HUDEP-2 (cell line): ENCODE measurements at regions not wholly inside any gene's neighbourhood (a gene's known extent, or its start where the extent isn't known, plus 50 kb on each side); places are given as distances from the start of the nearest gene placed in this dataset.

Source experiments
- DNase-seq, 76 experiments: peaks; one replicate each; lab custom pipeline; 2025; ENCODE audit not compliant: unreplicated experiment in 76 of 76; lab: John Stamatoyannopoulos, UW

- DNase-seq: peak in 5 of 76 experiments; percentile 5 to 25 (median 13)
Measured at GRCh38 chr1:234750922-234751627, 141.1 kb upstream of the IRF2BP2 start.

DNA sequence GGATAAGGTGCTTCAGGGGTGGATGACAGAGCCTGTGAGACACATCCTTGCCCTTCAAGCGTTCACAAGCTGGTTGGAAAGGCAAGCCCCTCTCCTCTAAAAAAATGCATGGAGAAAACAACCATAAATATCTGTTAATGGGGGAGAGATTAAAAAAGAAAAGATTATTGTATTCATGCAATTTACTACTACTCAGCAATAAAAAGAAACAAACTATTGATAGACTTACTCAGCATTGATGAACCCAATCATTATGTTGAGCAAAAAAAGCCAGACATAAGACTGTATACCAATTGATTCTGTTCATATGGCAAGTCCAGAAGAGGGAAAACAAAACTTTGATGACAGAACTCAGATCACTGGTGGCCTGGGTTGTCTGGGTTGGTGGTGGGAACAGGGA, 138.7 kb upstream of the IRF2BP2 start:
- DNase-seq: no peak

DNA sequence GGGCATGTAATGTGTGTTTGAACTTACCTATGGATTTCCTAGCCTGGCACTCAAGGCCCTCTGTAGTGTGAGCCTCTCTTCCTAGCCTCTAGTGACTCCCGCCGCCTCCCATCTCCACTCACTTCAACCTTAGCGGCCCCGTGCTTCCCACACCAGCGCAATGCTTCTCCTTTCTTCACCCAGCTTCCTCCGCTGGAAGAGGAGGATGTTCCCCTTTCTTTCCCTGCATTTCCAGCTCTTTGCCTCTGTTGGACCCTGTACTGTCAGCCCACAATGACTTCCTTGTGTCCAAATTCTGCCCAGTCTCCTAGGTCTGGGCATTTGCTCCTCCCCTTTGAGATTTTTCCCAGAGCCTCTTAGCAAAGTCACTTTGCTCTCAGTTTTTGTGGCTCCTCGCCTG, 138.1 kb upstream of the IRF2BP2 start:
- DNase-seq: no peak

GRCh38 chr1:234746798-234747196, 136.8 kb upstream of the IRF2BP2 start:
- no peak for DNase-seq

- no peak for DNase-seq
Measured at GRCh38 chr1:234745844-234746797, 136.1 kb upstream of the IRF2BP2 start.

GRCh38 chr1:234745276-234745675, 135.3 kb upstream of the IRF2BP2 start:
- DNase-seq: no peak

DNA sequence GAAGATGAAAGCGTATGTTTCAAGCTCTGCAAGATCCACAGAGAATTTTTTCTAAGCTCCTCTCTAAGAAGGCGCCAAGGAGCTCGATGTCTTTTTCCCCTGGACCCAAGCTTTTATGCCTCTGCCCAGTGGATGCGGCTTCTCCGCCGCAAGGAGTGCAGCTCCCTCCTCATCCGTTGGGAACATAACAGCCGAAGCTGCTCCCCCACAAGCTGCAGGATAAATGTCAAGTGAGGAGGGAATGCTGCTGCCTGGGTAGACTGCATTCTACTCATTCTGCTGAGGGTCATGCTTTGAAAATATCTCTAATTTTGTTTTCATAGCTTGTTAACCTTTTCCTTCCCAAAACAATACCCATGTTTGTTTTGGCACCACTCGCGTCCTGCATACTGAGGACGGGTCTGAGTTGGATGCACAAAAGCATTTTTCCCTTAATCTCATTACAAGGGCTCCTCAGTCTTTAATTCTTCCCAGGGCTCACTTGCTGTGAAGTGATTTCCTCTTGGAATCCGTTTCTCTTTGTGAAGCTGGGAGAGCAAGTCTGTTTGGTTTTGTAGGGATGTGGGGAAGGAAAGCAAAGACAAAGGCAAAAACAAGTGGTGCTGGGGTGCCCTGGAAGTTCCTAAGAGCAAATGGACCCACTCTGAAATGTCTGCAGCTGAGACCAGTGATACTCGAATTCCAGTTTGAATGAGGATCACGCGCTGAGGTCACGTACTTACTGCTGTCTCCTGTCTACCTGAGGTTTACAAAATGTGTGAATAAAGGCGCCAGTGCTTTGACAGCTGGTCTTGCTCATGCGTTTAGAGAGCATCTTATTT, 134.0 kb upstream of the IRF2BP2 start:
- DNase-seq: no peak

- DNase-seq: no peak
Measured at GRCh38 chr1:234742622-234743021, 132.6 kb upstream of the IRF2BP2 start.

- DNase-seq: no peak
Measured at GRCh38 chr1:234737967-234738314, 128.0 kb upstream of the IRF2BP2 start.

DNA sequence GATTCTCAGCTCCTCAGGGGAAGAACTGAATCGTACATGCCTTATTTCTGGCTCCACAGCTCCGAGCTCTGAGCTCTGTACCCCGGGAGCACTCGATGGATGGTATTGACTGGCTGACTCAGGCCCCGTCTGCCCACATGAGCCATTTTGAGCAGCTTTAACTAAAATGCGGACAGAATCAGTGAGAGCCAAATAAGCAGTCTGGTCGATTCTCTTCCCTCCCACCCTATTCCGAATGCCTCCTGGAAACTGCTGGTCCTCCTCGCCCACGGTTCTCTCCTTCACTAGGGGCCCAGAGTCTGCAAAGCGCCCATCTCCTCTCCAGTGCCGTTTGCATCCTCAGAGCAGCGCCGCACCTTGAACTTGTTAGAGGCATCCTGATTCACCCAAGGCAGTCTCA, 125.9 kb upstream of the IRF2BP2 start:
- no peak for DNase-seq

- DNase-seq: no peak
Measured at GRCh38 chr1:234735476-234735875, 125.5 kb upstream of the IRF2BP2 start.

- no peak for DNase-seq
Measured at GRCh38 chr1:234734869-234735268, 124.9 kb upstream of the IRF2BP2 start.

DNA sequence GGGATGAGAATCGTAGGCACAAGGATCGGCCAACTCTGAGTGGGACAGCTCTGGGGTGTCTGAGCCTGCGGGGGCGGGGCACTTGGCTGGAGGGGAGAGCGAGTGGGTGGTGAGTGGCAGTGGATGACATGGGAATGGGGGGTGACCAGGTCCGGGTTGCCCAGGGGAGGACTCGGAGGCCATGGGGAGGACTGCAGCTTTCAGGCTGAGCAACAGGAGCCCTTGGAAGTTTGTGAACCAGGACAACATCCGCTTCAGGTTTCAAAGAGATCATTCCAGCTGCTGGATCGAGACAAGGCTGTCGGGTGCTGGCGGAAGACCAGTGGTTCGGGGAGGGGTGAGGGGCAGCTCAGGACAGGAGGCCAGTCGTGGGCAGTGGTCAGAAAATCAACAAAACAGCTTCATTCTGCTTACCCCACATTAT, 124.4 kb upstream of the IRF2BP2 start:
- no peak for DNase-seq

DNA sequence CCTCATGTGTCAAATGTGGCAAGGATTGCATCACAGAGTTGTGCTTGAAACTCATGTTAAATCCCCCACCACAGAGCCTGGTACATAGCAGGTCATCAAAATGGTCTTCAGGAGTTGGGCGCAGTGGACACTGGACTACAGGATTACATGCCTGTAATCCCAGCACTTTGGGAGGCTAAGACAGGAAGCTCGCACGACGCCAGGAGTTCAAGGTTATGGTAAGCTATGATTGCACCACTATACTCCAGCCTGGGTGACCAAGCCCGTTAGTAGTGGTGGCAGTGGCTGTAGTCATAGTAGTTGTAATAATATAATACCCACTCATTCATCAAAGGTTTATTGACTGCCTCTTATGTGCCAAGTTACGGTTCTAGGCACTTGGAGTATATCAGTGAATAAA, 123.4 kb upstream of the IRF2BP2 start:
- no peak for DNase-seq

- DNase-seq: no peak
Measured at GRCh38 chr1:234732671-234733390, 122.9 kb upstream of the IRF2BP2 start.

GRCh38 chr1:234732260-234732659, 122.3 kb upstream of the IRF2BP2 start:
- no peak for DNase-seq

DNA sequence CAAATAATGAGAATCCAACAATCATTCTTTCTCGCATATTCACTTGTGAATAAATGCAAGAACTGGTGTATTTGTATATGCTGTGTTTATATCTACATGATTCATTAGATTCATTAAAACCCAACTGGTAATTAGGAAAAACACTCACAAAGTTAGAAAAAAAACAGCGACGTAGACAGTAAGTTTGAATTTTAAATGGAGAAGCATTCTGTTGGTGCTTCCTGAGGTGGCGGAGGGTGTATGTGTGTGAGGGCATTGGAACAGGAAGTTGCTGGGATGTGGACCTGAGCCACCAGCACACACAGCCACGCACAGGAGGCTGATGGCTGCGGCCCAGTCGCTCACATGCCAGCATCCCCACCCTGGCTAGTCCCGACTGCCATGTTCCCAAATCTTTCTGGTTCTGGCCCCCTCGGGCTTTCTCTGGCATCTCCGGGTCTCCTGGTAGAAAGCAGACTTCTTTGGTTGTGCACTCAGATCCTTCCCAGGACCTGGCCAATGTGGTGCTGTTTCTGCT, 121.6 kb upstream of the IRF2BP2 start:
- no peak for DNase-seq

GRCh38 chr1:234730770-234731568, 121.0 kb upstream of the IRF2BP2 start:
- peak in 64 of 76 experiments; percentile 15 to 75 (median 41) for DNase-seq

GRCh38 chr1:234730475-234730769, 120.4 kb upstream of the IRF2BP2 start:
- DNase-seq: peak in 2 of 76 experiments; percentile 22 to 54
